GM19463 (cell line): ENCODE measurements at regions not wholly inside any gene's neighbourhood (a gene's known extent, or its start where the extent isn't known, plus 50 kb on each side); places are given as distances from the start of the nearest gene placed in this dataset.

Experiments
- ATAC-seq: cut with Tn5 transposase; IDR thresholded peaks from one replicate; pipeline ENCODE4 v1.9.1; 2021; ENCODE audit warnings: mild to moderate bottlenecking, moderate library complexity; ENCODE audit not compliant: unreplicated experiment

DNA sequence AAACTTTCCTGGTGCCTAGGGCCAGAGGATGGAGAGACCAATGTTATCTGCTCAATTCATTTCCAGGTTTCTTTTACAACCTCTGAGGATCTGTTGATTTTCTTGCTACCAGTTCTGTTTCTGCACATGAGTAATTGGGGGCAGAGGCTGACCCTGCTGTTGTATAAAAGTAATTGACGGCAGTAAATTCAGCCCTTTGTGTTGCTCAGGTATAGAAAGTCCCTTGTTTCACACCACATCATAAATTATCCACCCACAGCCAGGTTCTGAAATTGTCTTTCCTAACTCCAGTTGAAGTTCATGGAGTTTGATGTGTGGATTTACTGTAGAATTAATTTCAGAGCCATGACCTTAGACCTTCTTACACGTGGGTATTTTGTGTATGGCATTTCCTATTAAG is 107.4 kb upstream of the GRIK2 start:
- ATAC-seq: no peak

DNA sequence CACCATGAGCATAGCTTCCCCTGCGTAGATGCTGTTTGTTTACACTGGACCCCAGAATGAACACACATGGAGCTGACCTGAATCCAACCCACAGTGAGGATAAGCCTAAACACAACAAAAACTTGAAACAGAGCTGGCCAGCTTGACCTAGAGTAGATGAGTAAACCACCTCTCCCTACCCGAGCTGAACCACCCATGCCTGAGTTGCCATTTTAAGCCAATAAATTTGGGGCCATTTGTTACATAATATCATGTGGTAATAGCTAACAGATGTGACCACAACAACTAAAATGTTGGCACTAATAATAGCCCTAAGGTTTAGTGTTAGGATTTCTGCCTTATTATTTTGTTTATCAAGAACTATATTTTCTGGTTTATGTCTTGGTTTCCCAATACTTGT is 103.2 kb upstream of the GRIK2 start:
- ATAC-seq: no peak

GRCh38 chr6:101294051-101294638 is 99.4 kb upstream of the GRIK2 start:
- no peak for ATAC-seq

- ATAC-seq: no peak
These were observed 98.8 kb upstream of the GRIK2 start for GRCh38 chr6:101294676-101295075.

DNA sequence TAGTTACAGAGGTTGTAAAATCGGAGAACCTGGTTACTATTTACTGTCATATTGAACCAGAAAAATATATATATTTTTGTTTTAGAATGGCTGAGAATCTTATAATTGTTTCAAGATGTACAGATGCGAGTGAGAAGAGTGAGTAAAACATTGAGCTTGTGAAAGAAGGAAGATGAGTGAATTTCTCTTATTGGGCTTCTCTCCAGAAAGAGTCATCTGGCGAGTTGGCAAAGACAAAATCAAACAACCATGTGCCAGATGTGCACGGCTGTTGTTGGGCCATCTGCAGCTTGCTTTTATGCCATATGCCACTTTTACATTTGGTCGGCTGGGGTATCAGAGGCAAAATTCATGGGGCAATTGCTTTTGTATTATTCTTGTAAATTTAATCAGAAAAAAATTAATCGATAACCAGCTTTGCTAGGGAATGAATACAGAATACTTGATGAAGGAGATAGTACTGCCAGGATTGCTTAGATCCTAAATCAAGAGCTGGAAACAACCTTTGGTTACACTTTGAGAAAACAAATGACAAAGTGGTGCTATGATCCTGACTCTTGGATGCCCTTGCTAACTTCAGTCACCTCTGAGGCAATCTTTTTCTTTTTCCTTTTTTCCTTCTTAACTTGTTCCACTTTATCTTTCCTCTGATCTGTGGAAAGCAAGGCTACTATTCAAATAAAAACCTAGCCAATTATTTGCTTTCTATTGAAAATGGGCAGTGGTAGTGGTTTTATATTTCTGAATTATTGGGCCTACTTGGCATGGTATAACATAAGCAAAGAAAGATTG is 97.1 kb upstream of the GRIK2 start:
- ATAC-seq: no peak

DNA sequence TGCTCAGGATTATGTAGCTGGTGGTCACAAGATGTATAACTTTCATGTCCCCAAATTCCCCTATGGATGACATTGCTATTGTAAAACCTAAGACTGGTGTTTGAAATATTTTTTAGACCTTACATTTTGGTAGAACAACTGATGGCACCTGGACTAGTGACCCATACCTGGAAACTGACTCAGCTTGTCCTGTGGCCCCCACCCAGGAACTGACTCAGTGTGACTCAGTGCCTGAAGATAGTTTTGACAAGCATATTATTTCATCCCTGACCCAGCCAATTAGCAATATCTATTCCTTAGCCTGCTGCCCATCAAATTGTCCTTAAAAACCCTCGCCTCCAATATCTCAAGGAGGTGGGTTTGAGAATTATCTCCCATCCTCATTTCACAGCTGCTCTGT is 90.9 kb upstream of the GRIK2 start:
- ATAC-seq: no peak

- ATAC-seq: no peak
These were observed 90.0 kb upstream of the GRIK2 start for GRCh38 chr6:101303495-101303894.

DNA sequence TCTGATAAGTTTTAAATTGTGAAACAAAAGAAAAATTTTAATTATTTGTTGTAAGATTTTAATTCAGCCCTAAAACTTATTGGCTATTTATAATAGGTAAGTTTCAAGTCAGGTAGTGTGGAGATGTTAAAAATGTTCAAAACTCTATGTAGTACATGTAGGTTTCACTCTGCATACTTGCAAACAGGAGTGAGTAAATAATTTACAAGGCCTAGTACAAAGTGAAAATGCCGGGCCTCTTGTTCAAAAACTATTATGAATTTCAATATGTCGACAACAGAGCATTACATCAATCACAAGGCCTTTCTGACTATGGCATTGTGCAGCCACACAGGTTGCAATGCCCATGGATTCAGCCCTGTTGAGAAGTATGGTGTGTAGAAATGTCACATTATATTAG is 80.9 kb upstream of the GRIK2 start:
- ATAC-seq: no peak

- no peak for ATAC-seq
These were observed 70.6 kb upstream of the GRIK2 start for GRCh38 chr6:101322921-101323320.

DNA sequence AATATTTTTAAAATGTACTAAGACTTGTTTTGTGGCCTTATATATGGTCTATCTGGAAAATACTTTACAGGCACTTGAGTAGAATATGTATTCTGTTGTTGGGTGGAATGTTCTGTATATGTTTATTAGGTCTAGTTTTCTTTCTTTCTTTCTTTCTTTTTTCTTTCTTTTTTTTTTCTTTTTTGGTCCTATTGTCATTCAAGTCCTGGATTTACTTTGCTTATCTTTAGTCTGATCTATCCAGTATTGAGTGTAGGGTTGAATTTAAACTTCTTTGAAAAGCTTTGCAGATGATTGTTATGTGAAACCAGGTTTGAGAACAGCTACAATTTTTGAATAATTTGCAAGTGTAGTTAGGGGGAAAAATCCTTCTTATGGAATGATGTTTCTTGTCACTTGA is 67.1 kb upstream of the GRIK2 start:
- ATAC-seq: no peak

DNA sequence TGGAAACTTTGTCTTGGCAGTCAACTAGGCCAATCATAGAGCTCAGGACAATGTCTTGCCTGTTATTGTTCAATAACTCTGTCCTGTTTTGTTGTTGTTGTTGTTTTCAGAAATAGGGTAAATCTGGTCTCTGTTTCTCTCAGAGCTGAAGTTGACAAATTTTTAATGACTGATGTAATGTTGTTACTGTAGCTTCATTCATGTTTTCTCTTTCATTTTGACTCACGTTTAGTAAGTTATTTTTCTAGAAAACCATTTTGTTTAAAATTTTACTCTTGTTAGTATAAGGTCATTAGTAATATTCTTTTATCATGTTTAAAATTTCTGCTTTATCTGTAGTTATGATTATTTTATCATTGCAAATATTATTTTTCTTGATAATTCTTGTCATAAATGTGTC is 51.6 kb upstream of the GRIK2 start:
- no peak for ATAC-seq
